ENCODE measurements at regions not wholly inside any gene's neighbourhood (a gene's known extent, or its start where the extent isn't known, plus 50 kb on each side); places are given as distances from the start of the nearest gene placed in this dataset.

DNA sequence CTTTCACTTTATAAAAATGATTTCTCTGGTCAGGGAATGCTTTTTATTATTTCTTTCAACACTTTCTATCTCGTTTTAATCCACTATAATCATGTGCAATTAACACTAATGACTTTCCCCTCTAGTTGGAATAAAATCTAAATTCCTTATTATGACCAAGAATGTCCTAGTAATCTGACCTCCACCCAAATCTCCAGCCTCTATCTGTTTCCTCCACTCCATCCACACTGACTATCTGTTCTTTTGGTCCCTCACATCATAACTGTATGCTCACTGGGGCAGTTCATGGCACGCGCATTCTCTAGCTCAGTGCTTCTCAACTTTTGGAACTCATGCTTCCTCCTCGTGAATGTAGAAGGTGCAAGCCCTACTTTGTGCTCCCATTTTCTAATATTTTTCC is 244.7 kb downstream of the POSTN start (continued):
- TF ChIP-seq, protein P1, sequence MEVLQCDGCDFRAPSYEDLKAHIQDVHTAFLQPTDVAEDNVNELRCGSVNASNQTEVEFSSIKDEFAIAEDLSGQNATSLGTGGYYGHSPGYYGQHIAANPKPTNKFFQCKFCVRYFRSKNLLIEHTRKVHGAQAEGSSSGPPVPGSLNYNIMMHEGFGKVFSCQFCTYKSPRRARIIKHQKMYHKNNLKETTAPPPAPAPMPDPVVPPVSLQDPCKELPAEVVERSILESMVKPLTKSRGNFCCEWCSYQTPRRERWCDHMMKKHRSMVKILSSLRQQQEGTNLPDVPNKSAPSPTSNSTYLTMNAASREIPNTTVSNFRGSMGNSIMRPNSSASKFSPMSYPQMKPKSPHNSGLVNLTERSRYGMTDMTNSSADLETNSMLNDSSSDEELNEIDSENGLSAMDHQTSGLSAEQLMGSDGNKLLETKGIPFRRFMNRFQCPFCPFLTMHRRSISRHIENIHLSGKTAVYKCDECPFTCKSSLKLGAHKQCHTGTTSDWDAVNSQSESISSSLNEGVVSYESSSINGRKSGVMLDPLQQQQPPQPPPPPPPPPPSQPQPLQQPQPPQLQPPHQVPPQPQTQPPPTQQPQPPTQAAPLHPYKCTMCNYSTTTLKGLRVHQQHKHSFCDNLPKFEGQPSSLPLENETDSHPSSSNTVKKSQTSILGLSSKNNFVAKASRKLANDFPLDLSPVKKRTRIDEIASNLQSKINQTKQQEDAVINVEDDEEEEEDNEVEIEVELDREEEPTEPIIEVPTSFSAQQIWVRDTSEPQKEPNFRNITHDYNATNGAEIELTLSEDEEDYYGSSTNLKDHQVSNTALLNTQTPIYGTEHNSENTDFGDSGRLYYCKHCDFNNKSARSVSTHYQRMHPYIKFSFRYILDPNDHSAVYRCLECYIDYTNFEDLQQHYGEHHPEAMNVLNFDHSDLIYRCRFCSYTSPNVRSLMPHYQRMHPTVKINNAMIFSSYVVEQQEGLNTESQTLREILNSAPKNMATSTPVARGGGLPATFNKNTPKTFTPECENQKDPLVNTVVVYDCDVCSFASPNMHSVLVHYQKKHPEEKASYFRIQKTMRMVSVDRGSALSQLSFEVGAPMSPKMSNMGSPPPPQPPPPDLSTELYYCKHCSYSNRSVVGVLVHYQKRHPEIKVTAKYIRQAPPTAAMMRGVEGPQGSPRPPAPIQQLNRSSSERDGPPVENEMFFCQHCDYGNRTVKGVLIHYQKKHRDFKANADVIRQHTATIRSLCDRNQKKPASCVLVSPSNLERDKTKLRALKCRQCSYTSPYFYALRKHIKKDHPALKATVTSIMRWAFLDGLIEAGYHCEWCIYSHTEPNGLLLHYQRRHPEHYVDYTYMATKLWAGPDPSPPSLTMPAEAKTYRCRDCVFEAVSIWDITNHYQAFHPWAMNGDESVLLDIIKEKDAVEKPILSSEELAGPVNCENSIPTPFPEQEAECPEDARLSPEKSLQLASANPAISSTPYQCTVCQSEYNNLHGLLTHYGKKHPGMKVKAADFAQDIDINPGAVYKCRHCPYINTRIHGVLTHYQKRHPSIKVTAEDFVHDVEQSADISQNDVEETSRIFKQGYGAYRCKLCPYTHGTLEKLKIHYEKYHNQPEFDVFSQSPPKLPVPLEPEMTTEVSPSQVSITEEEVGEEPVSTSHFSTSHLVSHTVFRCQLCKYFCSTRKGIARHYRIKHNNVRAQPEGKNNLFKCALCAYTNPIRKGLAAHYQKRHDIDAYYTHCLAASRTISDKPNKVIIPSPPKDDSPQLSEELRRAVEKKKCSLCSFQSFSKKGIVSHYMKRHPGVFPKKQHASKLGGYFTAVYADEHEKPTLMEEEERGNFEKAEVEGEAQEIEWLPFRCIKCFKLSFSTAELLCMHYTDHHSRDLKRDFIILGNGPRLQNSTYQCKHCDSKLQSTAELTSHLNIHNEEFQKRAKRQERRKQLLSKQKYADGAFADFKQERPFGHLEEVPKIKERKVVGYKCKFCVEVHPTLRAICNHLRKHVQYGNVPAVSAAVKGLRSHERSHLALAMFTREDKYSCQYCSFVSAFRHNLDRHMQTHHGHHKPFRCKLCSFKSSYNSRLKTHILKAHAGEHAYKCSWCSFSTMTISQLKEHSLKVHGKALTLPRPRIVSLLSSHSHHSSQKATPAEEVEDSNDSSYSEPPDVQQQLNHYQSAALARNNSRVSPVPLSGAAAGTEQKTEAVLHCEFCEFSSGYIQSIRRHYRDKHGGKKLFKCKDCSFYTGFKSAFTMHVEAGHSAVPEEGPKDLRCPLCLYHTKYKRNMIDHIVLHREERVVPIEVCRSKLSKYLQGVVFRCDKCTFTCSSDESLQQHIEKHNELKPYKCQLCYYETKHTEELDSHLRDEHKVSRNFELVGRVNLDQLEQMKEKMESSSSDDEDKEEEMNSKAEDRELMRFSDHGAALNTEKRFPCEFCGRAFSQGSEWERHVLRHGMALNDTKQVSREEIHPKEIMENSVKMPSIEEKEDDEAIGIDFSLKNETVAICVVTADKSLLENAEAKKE (CRISPR knock-in tag; IDR thresholded peaks at IDR 0.05), result no peak
- TF ChIP-seq EZH2 (IDR thresholded peaks at IDR 0.05; ENCODE audit: low read depth, unreplicated experiment) (no peak), CTCF (conservative IDR thresholded peaks at IDR 0.05; ENCODE audit: low read depth in 2 of 2) (no peak), POLR2AphosphoS5 (IDR thresholded peaks at IDR 0.05; ENCODE audit: low read depth) (no peak), ZNF331 (CRISPR knock-in tag; IDR thresholded peaks at IDR 0.05; ENCODE audit: low read depth) (no peak)
- TF ChIP-seq, protein P2, sequence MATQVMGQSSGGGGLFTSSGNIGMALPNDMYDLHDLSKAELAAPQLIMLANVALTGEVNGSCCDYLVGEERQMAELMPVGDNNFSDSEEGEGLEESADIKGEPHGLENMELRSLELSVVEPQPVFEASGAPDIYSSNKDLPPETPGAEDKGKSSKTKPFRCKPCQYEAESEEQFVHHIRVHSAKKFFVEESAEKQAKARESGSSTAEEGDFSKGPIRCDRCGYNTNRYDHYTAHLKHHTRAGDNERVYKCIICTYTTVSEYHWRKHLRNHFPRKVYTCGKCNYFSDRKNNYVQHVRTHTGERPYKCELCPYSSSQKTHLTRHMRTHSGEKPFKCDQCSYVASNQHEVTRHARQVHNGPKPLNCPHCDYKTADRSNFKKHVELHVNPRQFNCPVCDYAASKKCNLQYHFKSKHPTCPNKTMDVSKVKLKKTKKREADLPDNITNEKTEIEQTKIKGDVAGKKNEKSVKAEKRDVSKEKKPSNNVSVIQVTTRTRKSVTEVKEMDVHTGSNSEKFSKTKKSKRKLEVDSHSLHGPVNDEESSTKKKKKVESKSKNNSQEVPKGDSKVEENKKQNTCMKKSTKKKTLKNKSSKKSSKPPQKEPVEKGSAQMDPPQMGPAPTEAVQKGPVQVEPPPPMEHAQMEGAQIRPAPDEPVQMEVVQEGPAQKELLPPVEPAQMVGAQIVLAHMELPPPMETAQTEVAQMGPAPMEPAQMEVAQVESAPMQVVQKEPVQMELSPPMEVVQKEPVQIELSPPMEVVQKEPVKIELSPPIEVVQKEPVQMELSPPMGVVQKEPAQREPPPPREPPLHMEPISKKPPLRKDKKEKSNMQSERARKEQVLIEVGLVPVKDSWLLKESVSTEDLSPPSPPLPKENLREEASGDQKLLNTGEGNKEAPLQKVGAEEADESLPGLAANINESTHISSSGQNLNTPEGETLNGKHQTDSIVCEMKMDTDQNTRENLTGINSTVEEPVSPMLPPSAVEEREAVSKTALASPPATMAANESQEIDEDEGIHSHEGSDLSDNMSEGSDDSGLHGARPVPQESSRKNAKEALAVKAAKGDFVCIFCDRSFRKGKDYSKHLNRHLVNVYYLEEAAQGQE (IDR thresholded peaks at IDR 0.05; ENCODE audit: unreplicated experiment), result no peak

Data from GM23338 (cell line).